NCI-H748 (cell line): ENCODE measurements at regions not wholly inside any gene's neighbourhood (a gene's known extent, or its start where the extent isn't known, plus 50 kb on each side); places are given as distances from the start of the nearest gene placed in this dataset.
A peak's percentile ranks its signal among the peaks of the same experiment; 100 is the strongest.

Source experiments
- DNase-seq: peaks from one replicate; lab custom pipeline; 2025; ENCODE audit not compliant: unreplicated experiment; lab: John Stamatoyannopoulos, UW

DNA sequence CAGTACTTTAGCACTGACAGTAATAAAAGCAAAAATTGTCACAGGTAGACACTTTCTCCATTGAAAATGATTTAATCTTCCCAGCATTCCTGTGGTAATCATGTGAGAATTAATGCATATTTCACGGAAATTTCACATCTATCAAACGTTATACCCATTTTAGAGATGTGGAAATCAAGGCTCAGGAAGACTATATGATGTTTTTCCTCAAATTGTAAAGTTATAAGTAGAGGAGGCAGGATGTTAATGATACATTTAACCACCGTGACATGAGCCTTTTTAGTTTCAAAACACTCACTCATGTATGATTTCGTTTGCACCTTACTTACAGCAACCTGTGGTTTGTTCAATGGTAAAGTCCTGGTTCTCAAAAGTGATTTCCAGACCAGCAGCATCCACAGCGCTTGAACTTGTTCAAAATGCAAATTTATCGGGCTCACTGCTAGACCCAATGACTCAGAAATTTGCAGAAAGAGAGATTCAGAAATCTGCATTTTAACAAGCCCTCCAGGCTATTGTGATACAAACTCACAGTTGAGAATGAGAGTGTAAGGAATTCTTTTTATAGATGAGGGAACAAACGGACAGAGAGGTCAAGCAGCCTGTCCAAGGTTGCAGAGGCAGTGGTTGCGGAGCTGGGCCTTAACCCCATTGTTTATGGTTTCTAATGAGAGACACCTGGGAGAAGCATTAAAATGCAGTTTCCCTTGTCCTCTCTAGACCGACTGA, 654.8 kb upstream of the TBX3 start:
- no peak for DNase-seq

DNA sequence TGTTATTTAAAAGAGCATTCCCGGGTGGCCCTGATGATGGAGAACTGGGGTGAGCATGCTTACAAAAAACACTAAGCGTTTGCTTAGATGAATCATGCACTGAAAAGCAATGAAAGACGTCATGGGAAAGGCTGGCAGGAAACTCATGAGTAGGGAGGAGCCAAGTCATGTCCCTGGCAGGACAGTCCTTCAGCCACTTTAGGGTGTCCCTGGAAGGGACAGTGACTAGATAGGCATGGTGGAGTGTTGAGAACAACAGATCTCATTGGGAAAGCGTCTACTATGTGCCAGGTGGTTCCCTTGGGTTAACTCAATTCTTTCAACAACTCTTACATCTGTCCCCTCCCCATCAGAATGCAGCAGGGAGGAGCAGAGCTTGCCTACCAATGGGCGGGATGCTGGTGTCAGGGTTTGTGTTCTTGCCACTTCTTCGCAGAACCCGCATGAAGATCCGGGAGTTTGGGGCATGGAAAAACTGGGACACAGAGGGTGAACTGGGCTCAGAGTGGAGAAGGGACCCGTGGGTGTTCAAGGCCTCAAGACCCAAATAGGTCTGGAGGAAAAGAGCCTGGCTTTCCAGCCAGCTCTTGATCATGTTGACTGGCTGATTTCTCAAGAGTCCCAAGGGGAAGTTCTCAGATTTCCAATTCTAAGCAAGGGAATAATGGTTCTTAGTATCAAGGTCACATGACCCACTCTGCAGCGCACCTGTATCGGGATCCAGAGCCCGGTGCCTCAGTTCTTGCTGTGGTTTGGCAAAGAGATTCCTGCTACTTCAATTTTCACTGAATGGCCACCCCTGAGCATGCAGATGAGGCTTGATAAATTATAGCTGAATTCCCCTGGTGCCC, 653.9 kb upstream of the TBX3 start:
- peak; percentile 18 for DNase-seq

DNA sequence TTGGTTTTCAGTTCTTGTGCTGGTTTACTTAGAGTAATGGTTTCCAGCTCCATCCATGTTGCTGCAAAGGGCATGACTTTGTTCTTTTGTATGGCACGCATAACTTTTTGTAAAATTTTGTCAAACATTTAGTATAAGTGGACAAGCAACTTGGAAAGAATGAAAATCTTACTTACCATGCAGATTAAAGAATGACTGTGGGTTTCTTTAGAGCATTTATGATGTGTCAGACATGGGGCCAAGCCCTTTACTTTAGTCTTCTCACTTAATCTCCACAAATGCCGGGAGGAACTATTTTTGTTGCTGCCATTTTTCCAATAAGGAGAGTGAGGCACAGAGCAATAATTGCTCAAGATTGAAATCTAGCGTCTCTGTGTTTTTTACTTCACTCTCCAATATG, 652.5 kb upstream of the TBX3 start:
- DNase-seq: no peak

DNA sequence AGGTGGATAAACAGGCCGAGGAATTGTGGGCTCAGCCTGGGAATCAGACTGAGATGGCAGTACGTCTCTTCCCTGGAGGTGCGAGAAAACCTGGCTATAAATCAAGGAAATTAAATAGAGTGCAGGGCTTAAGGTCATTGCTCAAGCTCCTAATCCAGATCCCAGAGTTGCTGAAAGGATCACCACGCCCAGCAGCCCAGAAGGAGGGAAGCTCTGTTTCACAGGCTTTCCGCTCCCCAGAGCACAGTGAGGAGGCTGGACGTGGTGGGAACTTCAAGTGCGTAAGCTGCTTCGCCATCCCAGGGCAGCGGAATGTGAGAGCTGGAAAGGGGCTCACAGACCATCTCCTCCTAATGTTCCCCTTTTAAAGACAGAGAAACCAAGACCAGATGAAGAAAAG, 651.6 kb upstream of the TBX3 start:
- no peak for DNase-seq

DNA sequence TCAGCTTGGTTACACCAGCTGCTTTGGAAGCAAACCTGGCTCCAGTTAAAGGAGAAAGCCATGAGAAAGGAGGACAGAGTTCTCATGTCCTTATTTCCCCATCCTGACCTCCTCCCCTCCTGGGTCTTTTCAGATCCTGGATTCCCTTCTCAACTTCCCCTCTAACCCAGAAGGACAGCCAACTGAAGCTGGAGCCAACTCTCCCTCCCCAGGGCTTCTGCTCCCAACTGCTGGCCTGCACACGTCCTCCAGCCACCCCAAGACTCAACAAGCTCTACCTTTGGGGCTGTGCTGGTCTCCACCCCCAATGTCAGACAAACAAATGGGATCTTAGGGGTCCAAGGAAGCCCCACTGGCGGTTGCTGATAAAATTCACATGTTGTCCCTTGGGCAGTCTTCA, 651.1 kb upstream of the TBX3 start:
- DNase-seq: no peak

DNA sequence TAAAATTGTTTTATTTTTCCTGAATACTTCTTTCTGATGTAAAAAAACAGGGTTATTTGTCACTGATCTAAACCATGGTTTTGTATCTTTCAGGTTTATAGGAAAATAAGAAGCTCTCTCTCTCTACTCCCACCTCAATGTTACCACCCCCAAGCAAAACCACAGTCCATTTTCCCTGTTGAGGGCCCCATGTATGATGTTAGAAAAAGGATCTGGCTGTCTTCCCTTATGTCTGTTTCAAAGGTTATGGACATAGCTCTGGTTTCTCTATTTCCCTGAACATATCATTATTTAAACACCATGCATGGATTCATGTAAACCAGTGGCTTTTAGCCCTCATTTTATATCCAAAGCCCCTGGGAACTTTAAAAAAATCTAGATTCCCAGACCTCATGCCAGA, 649.0 kb upstream of the TBX3 start:
- no peak for DNase-seq

DNA sequence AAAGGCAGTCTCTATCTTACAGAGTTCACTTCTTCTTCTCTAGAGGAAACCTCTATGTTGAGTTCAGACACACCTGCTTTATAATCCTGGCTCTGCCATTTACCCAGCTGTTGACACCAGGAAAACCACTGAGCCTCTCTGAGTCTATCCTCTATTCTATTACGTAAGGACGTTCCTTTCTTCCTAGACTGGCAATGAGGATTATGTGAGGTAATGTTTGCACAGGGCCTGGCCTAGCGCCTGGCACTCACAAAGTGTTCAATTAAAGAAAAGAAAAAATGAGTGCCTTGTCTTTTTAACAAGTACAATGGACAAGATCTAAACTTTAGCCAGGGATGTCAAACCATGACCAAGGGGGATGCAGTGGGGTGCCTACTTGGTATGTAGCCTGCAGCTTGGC, 641.9 kb upstream of the TBX3 start:
- no peak for DNase-seq

DNA sequence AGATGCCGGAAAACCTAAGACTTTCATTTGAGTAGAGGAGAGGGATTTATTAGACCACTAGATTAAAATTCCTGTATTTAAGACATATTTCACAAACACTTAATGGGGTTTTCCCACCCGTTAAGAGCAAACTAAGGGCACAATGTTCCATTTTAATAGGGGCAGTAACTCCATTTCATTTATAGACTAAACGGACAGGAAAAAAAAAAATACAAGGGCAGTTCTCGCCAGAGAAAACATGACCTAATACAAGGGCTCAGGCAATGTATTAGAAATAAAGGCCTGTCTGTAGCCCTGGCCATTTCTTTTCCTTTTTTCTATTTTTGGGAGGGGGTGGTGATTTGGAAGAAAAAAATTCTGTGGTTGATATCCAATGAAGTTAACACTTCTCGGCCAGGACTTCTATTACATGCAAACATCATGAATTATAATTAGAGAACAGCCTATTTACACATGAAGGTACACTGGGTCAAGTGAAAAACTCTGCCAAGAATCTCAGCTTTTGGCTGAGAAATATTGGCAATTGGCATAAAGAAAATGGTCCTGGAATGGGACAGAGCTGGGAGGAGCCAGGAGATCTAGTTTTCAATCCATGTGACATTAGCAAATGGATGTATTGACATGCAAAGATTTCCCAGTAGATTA, 641.1 kb upstream of the TBX3 start:
- DNase-seq: no peak

DNA sequence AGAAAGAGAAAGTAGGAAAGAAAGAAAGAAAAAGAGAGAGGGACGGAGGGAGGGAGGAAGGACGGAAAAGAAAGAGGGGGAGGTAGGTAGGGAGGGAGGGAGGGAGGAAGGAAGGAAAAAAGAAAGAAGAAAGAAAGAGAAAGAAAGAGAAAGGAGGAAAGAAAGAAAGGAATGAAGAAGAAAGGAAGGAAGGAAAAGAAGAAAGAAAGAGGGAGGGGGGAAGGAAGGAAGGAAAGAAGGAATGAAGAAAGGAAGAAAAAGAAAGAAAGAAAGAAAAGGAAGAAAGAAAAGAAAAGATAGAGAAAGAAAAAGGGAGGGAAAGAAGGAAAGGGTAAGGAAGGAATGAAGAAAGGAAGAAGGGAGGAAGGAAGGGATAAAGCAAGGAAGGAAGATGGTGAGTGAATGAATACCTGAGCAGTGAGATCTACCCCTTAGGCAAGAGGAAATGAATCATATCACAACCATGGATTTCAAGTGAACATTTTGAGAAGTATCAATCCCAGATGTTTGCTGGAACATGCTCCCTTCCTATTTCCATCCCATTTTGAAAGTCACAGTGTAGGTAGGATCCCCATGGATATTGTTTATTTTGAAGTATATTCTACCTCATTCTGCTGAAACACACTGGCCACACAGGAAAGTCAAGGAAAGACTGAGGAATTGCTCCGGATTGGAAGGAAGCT, 639.4 kb upstream of the TBX3 start:
- DNase-seq: no peak

DNA sequence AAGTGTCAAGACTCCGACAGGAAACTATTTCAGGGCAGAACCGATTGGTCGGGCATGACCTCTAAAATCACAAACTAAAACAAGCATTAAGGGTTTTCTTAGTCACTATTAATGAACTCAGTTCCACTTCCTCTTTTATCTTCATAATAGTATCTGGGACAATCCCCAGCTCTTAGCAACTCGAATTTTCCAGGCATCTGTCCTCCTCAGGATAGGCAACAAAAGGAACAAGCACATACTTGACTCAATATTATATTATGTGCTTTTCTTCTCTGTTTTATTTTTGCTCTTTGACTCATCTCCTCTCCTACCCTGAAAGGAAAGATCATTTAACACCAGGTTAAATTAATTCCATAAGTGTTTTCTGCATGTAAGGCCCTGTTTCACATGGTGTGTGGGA, 638.3 kb upstream of the TBX3 start:
- no peak for DNase-seq

DNA sequence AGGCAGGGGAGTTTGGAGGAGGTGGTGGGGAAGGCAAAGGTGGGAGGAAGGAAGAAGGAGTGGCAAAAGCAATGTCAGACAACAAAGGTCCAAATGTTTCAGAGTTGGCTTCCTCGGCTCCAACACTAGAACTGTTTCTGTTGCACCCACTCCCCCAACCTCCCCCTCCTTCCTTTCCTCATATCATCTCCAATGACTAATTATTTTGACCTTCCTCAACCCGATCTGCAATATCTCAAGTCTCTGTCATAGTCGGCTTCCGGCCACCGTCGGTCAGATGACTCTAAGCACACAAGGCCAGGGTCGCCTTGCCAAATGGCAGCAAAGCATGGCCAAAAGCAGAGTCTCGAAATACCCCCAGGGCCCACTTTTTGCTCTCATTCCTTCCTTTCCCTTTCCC, 637.0 kb upstream of the TBX3 start:
- no peak for DNase-seq

DNA sequence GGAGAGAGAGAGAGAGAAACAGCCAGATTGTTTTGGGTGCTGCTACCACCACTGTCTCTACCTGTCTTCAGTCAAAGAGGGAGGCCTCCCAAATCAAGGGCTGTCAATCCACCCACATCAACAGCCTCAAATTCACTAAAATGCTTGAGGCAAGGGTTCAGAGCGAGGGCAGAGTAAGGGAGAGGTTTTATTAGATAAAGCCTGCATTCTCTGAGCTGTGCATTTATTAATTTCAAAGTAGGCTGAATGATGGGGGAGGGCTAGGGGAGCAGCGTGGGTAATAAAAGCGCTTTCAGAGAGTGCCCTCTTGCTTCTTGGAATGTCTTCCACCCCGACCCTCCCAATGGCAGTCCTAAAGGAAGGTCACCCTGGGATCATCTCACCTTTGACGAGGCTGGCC, 636.5 kb upstream of the TBX3 start:
- DNase-seq: no peak

DNA sequence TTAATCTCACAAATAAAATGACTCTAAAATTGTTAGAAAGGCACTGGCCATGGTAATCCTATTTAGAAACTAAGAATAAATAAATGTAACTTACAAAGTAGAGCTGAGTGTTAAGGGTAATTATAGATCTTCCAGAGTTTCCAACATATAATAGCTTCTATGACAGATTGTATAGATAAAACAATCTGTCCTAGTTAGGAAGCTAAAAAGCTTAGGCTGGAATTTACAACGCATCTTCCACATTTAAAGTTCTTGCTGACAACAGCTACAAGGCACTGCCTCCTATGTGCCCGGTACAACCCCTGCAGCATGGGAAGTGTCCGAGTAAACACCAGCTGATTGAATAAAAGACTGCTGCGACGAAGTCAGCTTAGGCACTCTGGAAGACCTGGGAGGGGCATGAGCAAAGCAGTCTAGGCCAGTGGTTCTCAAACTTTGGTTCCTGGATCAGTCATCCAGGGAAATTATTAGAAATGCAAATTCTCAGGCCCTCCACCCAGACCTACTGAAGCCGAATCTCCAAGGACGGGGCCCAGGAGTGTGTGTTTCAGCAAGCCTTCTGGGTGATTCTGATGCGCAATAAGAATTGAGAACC, 635.6 kb upstream of the TBX3 start:
- no peak for DNase-seq

DNA sequence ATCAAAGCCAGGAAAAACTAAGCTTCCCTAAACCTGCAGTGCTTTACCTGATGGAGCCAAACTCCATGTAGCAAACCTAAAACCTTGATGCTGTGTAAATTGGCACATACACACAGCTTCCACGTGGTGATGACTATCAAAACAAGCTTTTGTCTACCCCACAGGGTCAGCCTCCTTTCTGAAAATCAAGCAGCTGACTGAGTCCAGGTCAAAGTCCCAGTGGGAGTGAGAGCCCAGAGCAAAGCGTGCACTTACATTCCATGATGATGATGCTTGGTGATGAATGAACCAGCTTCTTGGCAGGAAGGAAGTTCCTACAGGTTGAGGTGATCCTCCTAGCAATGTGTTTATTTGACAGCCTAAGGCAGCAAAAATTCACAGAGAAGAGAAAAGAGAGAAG, 630.0 kb upstream of the TBX3 start:
- peak; percentile 67 for DNase-seq

DNA sequence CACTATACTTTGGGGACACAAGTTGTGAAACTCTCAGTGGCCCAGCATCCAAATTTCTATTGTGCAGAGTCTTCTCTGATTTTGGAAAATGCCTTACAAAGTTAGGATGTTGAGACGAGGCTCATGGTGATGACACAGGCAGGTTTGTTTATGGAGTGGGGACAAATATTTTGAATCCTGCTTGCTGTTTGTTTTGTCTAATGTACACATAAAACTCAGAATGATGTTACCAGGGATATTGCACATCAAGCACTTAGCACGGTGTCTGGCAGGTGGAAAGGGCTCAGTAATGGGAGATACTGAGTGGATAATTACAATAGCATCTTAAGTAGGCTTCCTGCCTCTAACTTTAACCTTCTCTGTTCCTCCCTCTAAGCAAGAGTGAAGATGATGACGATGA, 628.9 kb upstream of the TBX3 start:
- DNase-seq: peak; percentile 95

DNA sequence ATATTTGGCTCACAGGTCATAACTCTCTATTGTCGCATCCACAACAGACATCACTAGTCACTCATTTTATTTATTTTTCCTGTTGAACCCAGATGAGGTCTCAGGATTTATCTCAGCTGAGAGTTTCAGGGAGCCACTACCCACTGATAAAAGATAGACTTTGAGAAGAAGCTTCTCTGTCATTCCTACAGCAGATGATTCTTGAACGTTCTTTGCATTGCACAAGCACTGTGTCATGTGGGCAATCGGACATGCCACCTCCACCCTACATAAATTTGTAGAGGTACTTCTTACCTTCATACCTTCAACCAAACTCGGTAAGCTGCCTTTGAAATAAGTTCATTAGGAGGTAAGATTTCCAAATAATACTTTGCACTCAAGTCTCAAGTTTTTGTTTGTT, 627.9 kb upstream of the TBX3 start:
- DNase-seq: no peak

DNA sequence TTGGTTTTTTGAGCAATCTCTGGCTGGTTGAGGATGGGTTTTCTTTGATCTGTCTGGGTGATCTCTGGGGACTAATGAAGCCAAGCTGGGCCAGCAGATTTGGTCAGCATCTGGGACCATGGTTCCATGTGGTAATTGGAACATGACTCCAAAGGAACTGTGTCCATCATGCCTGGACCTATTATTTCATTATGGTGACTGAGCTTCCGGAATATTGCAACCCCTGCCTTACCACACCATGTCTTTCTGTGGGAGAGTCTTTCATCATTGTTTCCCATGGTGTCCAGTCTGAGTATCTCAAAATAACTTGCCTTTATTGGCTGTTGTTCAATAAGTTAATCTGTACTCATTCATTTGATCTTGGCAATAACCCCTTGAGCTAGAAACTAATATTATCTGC, 624.9 kb upstream of the TBX3 start:
- DNase-seq: no peak

DNA sequence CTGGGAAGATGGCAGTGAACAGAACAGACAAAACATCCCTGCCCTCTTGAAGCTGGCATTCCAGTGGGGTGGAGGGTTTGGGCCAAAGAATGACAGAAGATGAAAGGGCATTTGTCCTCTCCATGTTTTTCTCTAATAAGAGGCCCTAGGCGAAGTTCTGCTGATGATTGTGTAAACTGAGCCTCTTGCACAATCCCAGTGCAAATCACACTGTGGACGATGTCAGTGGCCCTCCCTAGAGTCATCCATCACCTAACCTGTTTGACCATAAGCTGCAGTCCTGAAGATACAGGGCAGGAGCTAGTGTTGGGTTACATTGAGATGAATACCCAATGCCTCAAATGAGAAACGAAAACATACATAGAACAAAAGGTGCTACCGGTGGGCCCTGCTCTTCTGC, 622.4 kb upstream of the TBX3 start:
- DNase-seq: peak; percentile 15

DNA sequence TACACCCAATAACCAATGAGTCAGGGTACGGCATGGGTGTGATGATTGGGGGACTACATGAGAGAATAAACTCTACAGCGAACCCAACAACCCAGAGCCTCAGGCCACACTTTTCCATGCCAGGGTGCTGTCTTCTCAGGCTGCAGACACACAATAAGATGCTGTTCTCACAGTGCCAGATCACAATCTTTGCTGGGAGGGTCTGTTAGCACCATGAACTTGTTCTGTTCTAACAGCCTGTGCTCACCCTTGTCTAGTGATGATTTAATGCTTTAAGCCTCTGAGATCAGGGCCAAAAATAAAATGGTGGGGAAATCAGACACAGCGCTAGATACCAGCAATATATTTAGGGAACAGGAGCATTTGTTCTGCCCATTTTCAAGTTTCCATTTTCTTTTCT, 621.9 kb upstream of the TBX3 start:
- no peak for DNase-seq

DNA sequence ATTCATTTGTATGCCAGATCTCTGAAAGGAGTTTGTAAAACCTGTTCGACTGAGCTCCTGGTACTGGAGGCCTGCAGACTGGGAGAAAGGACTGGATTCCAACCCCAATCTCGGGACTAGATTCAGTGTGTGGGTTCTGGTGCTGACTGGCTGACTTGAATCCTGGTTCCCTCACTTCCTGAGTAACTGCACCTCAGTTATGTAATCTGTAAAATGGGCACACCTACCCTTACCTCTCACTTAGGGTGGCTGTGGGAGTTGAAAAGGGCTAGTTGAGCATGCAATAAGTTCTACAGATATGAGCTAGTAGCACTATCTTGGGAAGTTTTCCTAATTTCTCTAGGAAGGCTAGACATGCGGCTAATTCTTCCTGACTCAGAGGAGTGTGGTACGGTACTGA, 621.3 kb upstream of the TBX3 start:
- no peak for DNase-seq

DNA sequence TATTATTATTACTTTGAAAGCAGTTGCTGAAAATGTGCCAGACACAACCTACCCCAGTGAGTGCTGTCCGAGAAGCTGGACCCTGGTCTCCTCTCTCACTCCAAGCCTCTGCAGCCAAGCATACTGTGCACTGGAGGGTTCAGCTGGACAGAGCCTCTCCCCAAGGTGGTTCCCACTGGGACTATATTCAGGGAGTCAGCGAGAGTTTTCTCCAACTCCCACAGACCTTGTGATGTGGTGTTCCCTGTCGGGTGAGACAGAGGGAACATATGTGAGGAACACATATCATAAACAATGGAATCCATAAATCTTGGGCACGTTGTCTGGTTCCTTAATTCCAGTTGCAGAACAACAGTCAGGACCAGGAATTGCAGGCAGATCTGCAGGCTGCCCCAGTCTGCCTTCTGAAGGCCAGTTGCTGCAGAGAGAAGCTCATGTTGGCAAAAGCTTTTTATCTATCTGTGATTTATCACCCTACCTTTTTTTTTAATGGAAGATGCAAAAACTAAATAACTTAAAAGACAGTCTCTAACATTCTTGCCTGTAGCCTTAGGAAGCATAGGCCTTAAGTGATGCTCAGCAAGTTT, 619.8 kb upstream of the TBX3 start:
- no peak for DNase-seq
